ENCODE measurements at regions not wholly inside any gene's neighbourhood (a gene's known extent, or its start where the extent isn't known, plus 50 kb on each side); places are given as distances from the start of the nearest gene placed in this dataset.
"Not testable (repeated sequence)": the region's sequence is repeated elsewhere in the genome, so short reads cannot be mapped to it uniquely, and the experiment has no call there.

GRCh38 chr22:10710923-10711322 is 4817.1 kb upstream of the OR11H1 start:
- not testable (repeated sequence) for H3K27me3 Mint-ChIP-seq; H3K27ac Mint-ChIP-seq; H3K4me1 Mint-ChIP-seq (ENCODE audit: low read depth in 2 of 2); DNase-seq; ATAC-seq (replicated peaks); H3K4me3 Mint-ChIP-seq; H3K36me3 Mint-ChIP-seq (ENCODE audit: insufficient read depth)
- peaks cover 14 to 24% of the 10 kb centered on the region in 2 donors for H3K9me3 Mint-ChIP-seq

DNA sequence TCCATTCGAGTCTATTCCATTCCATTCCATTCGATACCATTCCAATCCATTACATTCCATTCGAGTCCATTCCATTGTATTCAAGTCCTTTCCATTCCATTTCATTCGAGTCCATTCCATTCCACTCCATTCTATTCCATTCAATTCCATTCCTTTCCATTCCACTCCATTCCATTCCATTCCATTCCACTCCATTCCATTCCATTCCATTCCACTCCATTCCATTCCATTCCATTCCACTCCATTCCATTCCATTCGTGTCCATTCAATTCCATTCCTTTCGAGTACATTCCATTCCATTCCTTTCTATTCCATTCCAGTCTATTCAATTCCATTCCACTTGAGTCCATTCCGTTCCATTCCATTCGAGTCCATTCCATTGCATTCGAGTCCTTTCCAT is 4805.2 kb upstream of the OR11H1 start:
- H3K4me1 Mint-ChIP-seq (ENCODE audit: low read depth in 2 of 2); H3K27ac Mint-ChIP-seq; DNase-seq; H3K36me3 Mint-ChIP-seq (ENCODE audit: insufficient read depth); H3K27me3 Mint-ChIP-seq; ATAC-seq (replicated peaks); H3K4me3 Mint-ChIP-seq: not testable (repeated sequence)
- peaks cover 59 to 81% of the 10 kb centered on the region in 2 donors for H3K9me3 Mint-ChIP-seq

GRCh38 chr22:10723966-10724365 is 4804.0 kb upstream of the OR11H1 start:
- H3K27ac Mint-ChIP-seq; DNase-seq; ATAC-seq (replicated peaks); H3K27me3 Mint-ChIP-seq; H3K4me3 Mint-ChIP-seq; H3K36me3 Mint-ChIP-seq (ENCODE audit: insufficient read depth); H3K4me1 Mint-ChIP-seq (ENCODE audit: low read depth in 2 of 2): not testable (repeated sequence)
- H3K9me3 Mint-ChIP-seq: peaks cover 67 to 81% of the 10 kb centered on the region in 2 donors

GRCh38 chr22:10727393-10727792 is 4800.6 kb upstream of the OR11H1 start:
- Mint-ChIP-seq H3K36me3 (ENCODE audit: insufficient read depth) (no peaks in the 10 kb centered on the region), H3K4me1 (ENCODE audit: low read depth in 2 of 2) (no peaks in the 10 kb centered on the region), H3K27ac (no peak overlapping the region), H3K27me3 (no peaks in the 10 kb centered on the region), H3K4me3 (no peak overlapping the region), H3K9me3 (peaks cover 64% of the 10 kb centered on the region in 2 donors)
- ATAC-seq (replicated peaks) (no peak), DNase-seq (no peak)

DNA sequence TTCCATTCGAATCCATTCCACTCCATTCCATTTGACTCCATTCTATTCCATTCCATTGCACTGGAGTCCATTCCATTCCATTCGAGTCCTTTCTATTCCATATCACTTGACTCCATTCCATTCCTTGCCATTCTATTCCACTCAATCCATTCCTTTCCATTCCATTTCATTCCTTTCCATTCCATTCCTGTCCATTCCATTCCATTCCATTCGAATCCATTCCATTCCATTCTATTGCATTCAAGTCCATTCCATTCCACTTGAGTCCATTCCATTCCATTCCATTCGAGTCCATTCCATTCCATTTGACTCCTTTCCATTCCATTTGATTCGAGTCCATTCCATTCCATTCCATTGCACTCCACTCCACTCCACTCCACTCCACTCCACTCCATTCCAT is 4798.0 kb upstream of the OR11H1 start:
- peaks cover 43 to 53% of the 10 kb centered on the region in 2 donors for H3K9me3 Mint-ChIP-seq
- H3K36me3 Mint-ChIP-seq (ENCODE audit: insufficient read depth); ATAC-seq (replicated peaks); H3K4me1 Mint-ChIP-seq (ENCODE audit: low read depth in 2 of 2); H3K27me3 Mint-ChIP-seq; H3K4me3 Mint-ChIP-seq; H3K27ac Mint-ChIP-seq; DNase-seq: not testable (repeated sequence)

DNA sequence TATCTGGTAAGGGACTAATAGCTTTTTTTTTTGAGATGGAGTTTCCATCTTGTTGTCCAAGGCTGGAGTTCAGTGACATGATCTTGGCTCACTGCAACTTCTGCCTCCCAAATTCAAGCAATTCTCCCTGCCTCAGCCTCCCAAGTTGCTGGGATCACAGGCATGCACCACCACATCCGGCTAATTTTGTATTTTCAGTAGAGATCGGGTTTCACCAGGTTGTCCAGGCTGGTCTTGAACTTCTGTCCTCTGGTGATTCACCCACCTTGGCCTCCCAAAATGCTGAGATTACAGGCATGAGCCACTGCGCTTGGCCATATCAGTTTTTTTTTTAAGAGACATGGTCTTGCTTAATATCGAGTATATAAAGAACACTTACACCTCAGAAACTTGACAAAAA is 4797.3 kb upstream of the OR11H1 start:
- not testable (repeated sequence) for H3K27me3 Mint-ChIP-seq; H3K4me3 Mint-ChIP-seq; DNase-seq; H3K27ac Mint-ChIP-seq; ATAC-seq (replicated peaks); H3K36me3 Mint-ChIP-seq (ENCODE audit: insufficient read depth); H3K4me1 Mint-ChIP-seq (ENCODE audit: low read depth in 2 of 2)
- peaks cover 43 to 52% of the 10 kb centered on the region in 2 donors for H3K9me3 Mint-ChIP-seq

- not testable (repeated sequence) for H3K4me3 Mint-ChIP-seq; H3K27ac Mint-ChIP-seq; DNase-seq; ATAC-seq (replicated peaks); H3K27me3 Mint-ChIP-seq; H3K4me1 Mint-ChIP-seq (ENCODE audit: low read depth in 2 of 2); H3K36me3 Mint-ChIP-seq (ENCODE audit: insufficient read depth)
- peaks cover 41 to 52% of the 10 kb centered on the region in 2 donors for H3K9me3 Mint-ChIP-seq
Observed at GRCh38 chr22:10731246-10731974, 4796.6 kb upstream of the OR11H1 start.

DNA sequence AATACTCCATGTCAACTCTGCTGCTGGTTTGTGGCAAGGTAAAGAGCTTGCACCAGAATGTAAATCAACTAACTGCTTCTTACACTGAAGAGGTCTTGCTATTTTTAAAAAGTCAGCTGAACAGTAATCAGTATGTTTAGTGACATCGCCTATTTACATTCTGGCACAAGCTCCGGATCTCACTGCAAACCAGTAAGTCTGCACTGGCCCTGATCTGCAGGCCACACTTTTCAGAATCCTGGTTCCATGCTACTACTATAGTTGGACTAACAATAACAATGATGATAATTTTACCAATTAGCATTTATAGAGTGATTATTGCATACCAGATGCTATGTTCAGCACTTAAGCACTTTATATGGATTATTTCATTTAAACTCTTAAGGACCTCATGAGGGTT is 4792.9 kb upstream of the OR11H1 start:
- ATAC-seq (replicated peaks); H3K4me3 Mint-ChIP-seq; H3K27ac Mint-ChIP-seq; H3K4me1 Mint-ChIP-seq (ENCODE audit: low read depth in 2 of 2); H3K27me3 Mint-ChIP-seq; H3K36me3 Mint-ChIP-seq (ENCODE audit: insufficient read depth); DNase-seq: not testable (repeated sequence)
- H3K9me3 Mint-ChIP-seq: peaks cover 30 to 33% of the 10 kb centered on the region in 2 donors

- H3K9me3 Mint-ChIP-seq: peaks cover 27 to 31% of the 10 kb centered on the region in 2 donors
- H3K27ac Mint-ChIP-seq; H3K27me3 Mint-ChIP-seq; ATAC-seq (replicated peaks); H3K36me3 Mint-ChIP-seq (ENCODE audit: insufficient read depth); H3K4me3 Mint-ChIP-seq; DNase-seq; H3K4me1 Mint-ChIP-seq (ENCODE audit: low read depth in 2 of 2): not testable (repeated sequence)
Observed at GRCh38 chr22:10736879-10737278, 4791.1 kb upstream of the OR11H1 start.

GRCh38 chr22:10737931-10738330 is 4790.1 kb upstream of the OR11H1 start:
- H3K4me1 Mint-ChIP-seq (ENCODE audit: low read depth in 2 of 2); H3K4me3 Mint-ChIP-seq; H3K27ac Mint-ChIP-seq; H3K36me3 Mint-ChIP-seq (ENCODE audit: insufficient read depth); ATAC-seq (replicated peaks); H3K27me3 Mint-ChIP-seq; DNase-seq: not testable (repeated sequence)
- H3K9me3 Mint-ChIP-seq: peaks cover 24 to 37% of the 10 kb centered on the region in 2 donors

DNA sequence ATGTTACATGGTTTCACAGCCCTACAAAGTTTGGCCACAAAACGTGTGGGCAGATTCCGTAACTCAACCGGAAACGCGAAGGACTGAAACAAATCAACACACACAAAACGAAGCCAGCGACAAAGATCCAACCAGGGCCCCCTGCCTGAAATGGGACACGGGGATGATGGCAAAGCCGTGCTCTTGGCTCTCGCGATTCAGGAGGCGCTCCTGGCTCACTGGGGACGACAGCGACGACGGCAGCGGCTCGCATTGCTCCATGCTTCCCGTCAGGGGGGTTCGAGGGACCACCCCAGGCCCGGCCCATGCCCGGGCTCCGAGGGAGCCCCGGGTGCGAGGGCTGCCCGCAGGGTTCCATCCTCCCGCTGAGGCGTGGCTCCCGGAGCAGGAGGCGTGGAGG is 4786.8 kb upstream of the OR11H1 start:
- Mint-ChIP-seq H3K27me3 (no peaks in the 10 kb centered on the region), H3K36me3 (ENCODE audit: insufficient read depth) (no peaks in the 10 kb centered on the region), H3K27ac (no peak overlapping the region), H3K9me3 (peaks cover 25 to 50% of the 10 kb centered on the region in 2 donors), H3K4me3 (no peak overlapping the region), H3K4me1 (ENCODE audit: low read depth in 2 of 2) (no peaks in the 10 kb centered on the region)
- no peak for DNase-seq
- no peak for ATAC-seq (replicated peaks)

- H3K27me3 Mint-ChIP-seq; DNase-seq; H3K27ac Mint-ChIP-seq; ATAC-seq (replicated peaks); H3K4me3 Mint-ChIP-seq; H3K4me1 Mint-ChIP-seq (ENCODE audit: low read depth in 2 of 2); H3K36me3 Mint-ChIP-seq (ENCODE audit: insufficient read depth): not testable (repeated sequence)
- peaks cover 29 to 56% of the 10 kb centered on the region in 2 donors for H3K9me3 Mint-ChIP-seq
Observed at GRCh38 chr22:10741776-10742630, 4786.0 kb upstream of the OR11H1 start.

- peaks cover 18 to 37% of the 10 kb centered on the region in 2 donors for H3K9me3 Mint-ChIP-seq
- ATAC-seq (replicated peaks); H3K27me3 Mint-ChIP-seq; H3K36me3 Mint-ChIP-seq (ENCODE audit: insufficient read depth); DNase-seq; H3K4me1 Mint-ChIP-seq (ENCODE audit: low read depth in 2 of 2); H3K4me3 Mint-ChIP-seq; H3K27ac Mint-ChIP-seq: not testable (repeated sequence)
Observed at GRCh38 chr22:10746382-10746781, 4781.6 kb upstream of the OR11H1 start.

DNA sequence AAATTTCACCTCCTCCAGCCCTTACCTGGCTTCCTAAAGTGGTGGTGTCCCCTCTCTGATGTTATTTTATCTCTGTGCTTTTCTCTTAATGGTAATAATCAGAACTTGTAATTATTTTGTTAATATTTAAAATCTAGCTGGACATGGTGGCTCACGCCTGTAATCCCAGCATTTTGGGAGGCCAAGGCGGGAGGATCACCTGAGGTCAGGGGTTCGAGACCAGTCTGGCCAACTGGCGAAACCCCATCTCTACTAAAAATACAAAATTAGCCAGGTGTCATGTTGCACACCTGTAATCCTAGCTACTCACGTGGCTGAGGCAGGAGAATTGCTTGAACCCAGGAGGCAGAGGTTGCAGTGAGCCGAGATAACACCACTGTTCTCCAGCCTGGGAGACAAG is 4780.8 kb upstream of the OR11H1 start:
- not testable (repeated sequence) for DNase-seq; H3K27ac Mint-ChIP-seq; H3K36me3 Mint-ChIP-seq (ENCODE audit: insufficient read depth); H3K4me3 Mint-ChIP-seq; H3K4me1 Mint-ChIP-seq (ENCODE audit: low read depth in 2 of 2); ATAC-seq (replicated peaks); H3K27me3 Mint-ChIP-seq
- peaks cover 18 to 37% of the 10 kb centered on the region in 2 donors for H3K9me3 Mint-ChIP-seq

Data from effector memory CD8-positive, alpha-beta T cell (primary cell).